ENCODE measurements at regions not wholly inside any gene's neighbourhood (a gene's known extent, or its start where the extent isn't known, plus 50 kb on each side); places are given as distances from the start of the nearest gene placed in this dataset.

GRCh38 chr12:9260931-9261330 is 52.7 kb upstream of the PZP start:
- no peaks in the 10 kb centered on the region for H3K4me1 Mint-ChIP-seq (ENCODE audit: unreplicated experiment)
- H3K4me3 Mint-ChIP-seq = no peak overlapping the region
- no peak overlapping the region for H3K27ac Mint-ChIP-seq
- H3K27me3 Mint-ChIP-seq = peaks cover 12% of the 10 kb centered on the region
- DNase-seq (ENCODE audit: extremely low spot score, unreplicated experiment) = no peak
- no peak for TF ChIP-seq CTCF (conservative IDR thresholded peaks at IDR 0.05)
- peaks cover 11% of the 10 kb centered on the region for H3K9me3 Mint-ChIP-seq
- no peaks in the 10 kb centered on the region for H3K36me3 Mint-ChIP-seq

GRCh38 chr12:9258676-9259075 is 50.5 kb upstream of the PZP start:
- TF ChIP-seq CTCF (conservative IDR thresholded peaks at IDR 0.05) = no peak
- peaks cover 11% of the 10 kb centered on the region for H3K9me3 Mint-ChIP-seq
- no peaks in the 10 kb centered on the region for H3K36me3 Mint-ChIP-seq
- H3K4me3 Mint-ChIP-seq = no peak overlapping the region
- H3K27me3 Mint-ChIP-seq = peaks cover 16% of the 10 kb centered on the region
- no peaks in the 10 kb centered on the region for H3K4me1 Mint-ChIP-seq (ENCODE audit: unreplicated experiment)
- no peak overlapping the region for H3K27ac Mint-ChIP-seq
- DNase-seq (ENCODE audit: extremely low spot score, unreplicated experiment) = no peak

Measured in type B pancreatic cell (in vitro differentiated cells).